GM12875 (cell line): ENCODE measurements at regions not wholly inside any gene's neighbourhood (a gene's known extent, or its start where the extent isn't known, plus 50 kb on each side); places are given as distances from the start of the nearest gene placed in this dataset.
A peak's percentile ranks its signal among the peaks of the same experiment; 100 is the strongest.

ENCODE experiments used
- H3K4me3 ChIP-seq: one replicate; pipeline ENCODE4 v1.5.1; 2011; ENCODE audit warnings: low read depth, low read length, control low read depth
- TF ChIP-seq, protein P1 (sequence below): IDR thresholded peaks from 2 replicates; pipeline ENCODE4 v1.5.1; 2011; ENCODE audit warnings: low read depth, mild to moderate bottlenecking, control low read depth, inconsistent platforms, low read length, moderate library complexity, borderline replicate concordance; ENCODE audit not compliant: insufficient read depth

DNA sequence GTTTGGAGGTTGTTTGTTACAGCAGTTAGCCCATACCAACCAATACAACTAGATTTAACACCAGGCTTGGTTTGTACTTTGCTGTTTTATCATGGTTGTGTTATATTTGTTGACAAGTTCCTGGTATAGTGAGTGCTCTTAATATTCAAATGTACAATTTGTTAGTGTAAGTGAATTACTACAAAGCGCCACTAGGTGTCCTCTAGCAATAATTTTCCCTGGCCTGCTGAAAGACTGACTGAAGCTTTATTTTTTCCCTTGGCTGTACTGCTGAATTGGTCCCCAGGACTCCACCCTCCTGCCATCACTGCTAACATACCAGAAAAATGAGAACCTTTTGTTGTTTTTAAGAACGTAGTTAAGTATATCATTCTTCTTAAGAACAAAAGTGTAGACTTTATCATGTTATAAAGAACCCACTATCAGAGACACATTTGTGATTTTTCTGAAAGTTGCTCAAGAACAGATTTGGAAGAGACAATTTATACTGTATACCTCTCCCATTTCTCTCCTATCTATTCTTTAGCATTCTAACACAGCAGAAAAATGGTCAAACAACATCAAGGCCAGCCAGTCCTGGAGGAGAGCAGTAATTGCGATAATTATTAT lies 75.3 kb upstream of the FAR2 start:
- no peak overlapping the region for H3K4me3 ChIP-seq
- TF ChIP-seq, protein P1, sequence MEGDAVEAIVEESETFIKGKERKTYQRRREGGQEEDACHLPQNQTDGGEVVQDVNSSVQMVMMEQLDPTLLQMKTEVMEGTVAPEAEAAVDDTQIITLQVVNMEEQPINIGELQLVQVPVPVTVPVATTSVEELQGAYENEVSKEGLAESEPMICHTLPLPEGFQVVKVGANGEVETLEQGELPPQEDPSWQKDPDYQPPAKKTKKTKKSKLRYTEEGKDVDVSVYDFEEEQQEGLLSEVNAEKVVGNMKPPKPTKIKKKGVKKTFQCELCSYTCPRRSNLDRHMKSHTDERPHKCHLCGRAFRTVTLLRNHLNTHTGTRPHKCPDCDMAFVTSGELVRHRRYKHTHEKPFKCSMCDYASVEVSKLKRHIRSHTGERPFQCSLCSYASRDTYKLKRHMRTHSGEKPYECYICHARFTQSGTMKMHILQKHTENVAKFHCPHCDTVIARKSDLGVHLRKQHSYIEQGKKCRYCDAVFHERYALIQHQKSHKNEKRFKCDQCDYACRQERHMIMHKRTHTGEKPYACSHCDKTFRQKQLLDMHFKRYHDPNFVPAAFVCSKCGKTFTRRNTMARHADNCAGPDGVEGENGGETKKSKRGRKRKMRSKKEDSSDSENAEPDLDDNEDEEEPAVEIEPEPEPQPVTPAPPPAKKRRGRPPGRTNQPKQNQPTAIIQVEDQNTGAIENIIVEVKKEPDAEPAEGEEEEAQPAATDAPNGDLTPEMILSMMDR: no peak; the same call in 1 of the 2 replicates

DNA sequence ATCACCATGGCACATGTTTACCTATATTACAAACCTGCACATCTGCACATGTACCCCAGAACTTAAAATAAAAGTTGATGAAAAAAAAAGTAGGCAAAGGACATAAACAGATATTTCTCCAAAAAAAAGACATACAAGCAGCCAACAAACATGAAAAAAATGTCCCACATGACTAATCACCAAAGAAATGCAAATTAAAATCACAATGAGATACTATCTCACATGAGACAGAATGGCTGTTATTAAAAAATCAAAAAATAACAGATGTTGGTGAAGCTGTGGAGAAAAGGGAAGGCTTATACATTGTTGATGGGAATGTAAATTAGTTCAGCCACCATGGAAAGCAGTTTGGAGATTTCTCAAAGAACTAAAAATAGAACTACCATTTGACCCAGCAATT lies 68.0 kb upstream of the FAR2 start:
- TF ChIP-seq, protein P1: no peak
- H3K4me3 ChIP-seq: no peak overlapping the region

DNA sequence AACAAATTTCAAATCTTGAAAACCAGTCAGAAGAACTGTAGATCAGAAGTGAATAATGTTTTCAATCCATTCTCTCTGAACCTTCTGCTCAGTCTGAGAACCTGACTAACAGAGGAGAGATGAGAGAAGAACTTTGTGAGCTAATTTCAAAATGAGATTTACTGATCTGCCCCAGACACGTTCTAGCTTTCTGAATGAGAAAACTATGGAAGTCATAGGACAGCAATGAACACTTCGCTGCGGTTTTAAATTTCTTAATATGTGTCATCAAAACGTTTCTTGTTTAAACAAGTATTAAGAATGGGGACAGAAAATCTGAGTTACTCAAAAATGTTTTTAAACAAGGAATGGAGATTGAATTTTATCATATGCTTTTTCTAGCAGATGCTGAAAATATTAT lies 66.6 kb upstream of the FAR2 start:
- no peak overlapping the region for H3K4me3 ChIP-seq
- TF ChIP-seq, protein P1: no peak

DNA sequence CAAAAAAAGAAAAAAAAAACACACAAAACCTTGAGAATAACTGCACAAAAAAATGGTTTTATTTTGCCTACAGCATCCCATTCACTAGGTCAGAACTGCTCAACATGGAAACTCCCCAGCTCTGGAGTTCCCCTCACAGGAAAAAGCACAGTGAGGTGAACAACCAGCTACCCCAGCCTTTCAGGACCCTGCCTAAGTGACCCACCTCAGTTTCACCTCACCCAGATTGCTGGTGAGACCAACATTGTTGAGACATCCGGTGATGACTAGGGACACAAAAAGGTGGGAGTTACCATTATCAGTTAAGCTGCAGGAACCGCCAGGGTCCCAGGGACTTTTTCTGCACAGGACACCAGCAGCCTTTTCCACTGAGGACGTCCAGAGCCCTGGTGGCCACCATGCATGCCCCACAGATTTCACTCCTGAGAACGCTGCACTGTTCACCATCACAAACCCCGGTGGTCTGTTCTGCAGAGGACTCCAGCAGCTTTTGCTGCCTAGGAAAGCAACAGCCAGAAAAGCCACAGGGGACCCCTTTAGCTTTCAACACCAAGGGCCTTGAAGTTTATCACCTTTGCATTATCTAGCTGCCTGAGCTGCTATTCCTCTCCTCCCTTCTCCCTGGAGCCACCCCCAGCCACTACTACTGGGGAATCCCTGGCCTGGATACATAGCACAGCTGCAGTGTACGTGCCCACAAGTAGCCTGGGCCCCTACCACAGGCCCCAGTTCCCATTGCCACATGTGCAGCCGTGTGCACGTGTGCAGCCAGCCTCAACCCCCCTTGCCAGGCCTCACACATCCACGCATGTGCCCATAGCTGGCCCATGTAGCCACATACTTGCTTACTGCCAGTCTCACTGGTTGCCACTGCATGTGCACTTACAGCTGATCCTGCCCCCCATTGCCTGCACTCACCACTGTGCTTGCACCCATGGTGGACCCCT lies 62.5 kb upstream of the FAR2 start:
- TF ChIP-seq, protein P1: no peak
- no peak overlapping the region for H3K4me3 ChIP-seq

DNA sequence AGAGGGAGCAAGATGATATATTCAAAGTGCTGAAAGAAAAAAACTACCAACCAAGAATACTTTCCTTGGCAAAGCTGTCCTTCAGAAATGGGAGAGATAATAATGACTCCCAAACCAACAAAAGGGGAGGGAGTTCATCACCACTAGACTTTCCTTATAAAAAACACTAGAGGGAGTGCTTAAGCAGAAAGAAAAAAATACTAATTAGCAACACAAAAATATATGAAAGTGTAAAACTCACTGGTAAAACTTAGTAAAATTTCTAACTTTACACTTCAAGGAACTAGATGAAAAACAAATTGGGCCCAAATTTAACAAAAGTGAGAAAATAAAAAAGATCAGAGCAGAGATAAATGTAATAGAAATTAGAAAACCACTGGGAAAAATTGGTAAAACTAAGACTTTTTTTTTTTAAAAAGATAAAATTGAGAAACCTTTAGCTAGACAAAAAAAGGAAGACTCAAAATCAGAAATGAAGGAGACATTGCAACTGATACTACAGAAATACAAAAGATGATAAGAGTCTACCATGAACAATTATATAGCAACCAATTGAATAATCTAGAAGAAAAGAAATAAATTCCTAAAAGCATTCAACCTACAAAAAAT lies 60.4 kb upstream of the FAR2 start:
- TF ChIP-seq, protein P1: 0 out of 2 replicates have a peak, but pooled peaks have one; percentile 4
- H3K4me3 ChIP-seq: no peak overlapping the region
